ENCODE measurements at regions not wholly inside any gene's neighbourhood (a gene's known extent, or its start where the extent isn't known, plus 50 kb on each side); places are given as distances from the start of the nearest gene placed in this dataset.

- no peaks in the 10 kb centered on the region for H3K4me1 ChIP-seq
- H3K27ac ChIP-seq, result no peak overlapping the region
- no peak for TF ChIP-seq CTCF (IDR thresholded peaks at IDR 0.05)
- TF ChIP-seq POLR2A (IDR thresholded peaks at IDR 0.05), result no peak
- no peak for TF ChIP-seq EP300 (IDR thresholded peaks at IDR 0.05)
- TF ChIP-seq POLR2AphosphoS5 (IDR thresholded peaks at IDR 0.05), result no peak
- intact Hi-C loops (cut with DNase I; ENCODE audit: low total_unique reads), result no loop called here
- H3K36me3 ChIP-seq, result no peaks in the 10 kb centered on the region
- 71 to 81% (median 77%) methylated on average over 6 of the region's 6 CpGs for WGBS, 5 donors
- no peaks in the 10 kb centered on the region for H3K9me3 ChIP-seq
- DNase-seq, result no peak
- H3K27me3 ChIP-seq, result no peaks in the 10 kb centered on the region
- H3K4me3 ChIP-seq, result no peak overlapping the region
Observed at GRCh38 chr12:24415934-24416333, 466.5 kb upstream of the SOX5 start.

GRCh38 chr12:24414480-24414879 is 465.0 kb upstream of the SOX5 start:
- no peaks in the 10 kb centered on the region for H3K4me1 ChIP-seq
- TF ChIP-seq POLR2AphosphoS5 (IDR thresholded peaks at IDR 0.05) (no peak), POLR2A (IDR thresholded peaks at IDR 0.05) (no peak), EP300 (IDR thresholded peaks at IDR 0.05) (no peak), CTCF (IDR thresholded peaks at IDR 0.05) (no peak)
- H3K9me3 ChIP-seq, result no peaks in the 10 kb centered on the region
- no peaks in the 10 kb centered on the region for H3K27me3 ChIP-seq
- no peak overlapping the region for H3K27ac ChIP-seq
- no peak overlapping the region for H3K4me3 ChIP-seq
- 57 to 72% (median 66%) methylated on average over 5 of the region's 5 CpGs for WGBS, 5 donors
- DNase-seq, result no peak
- no peaks in the 10 kb centered on the region for H3K36me3 ChIP-seq
- intact Hi-C loops (cut with DNase I; ENCODE audit: low total_unique reads), result no loop called here

GRCh38 chr12:24411948-24412347 is 462.5 kb upstream of the SOX5 start:
- no peak overlapping the region for H3K4me3 ChIP-seq
- intact Hi-C loops (cut with DNase I; ENCODE audit: low total_unique reads), result no loop called here
- H3K27ac ChIP-seq, result no peak overlapping the region
- DNase-seq, result no peak
- H3K4me1 ChIP-seq, result no peaks in the 10 kb centered on the region
- 96 to 99% (median 98%) methylated on average over 8 of the region's 8 CpGs for WGBS, 5 donors
- no peaks in the 10 kb centered on the region for H3K27me3 ChIP-seq
- TF ChIP-seq CTCF (IDR thresholded peaks at IDR 0.05), result no peak
- TF ChIP-seq POLR2A (IDR thresholded peaks at IDR 0.05), result no peak
- no peak for TF ChIP-seq POLR2AphosphoS5 (IDR thresholded peaks at IDR 0.05)
- no peak for TF ChIP-seq EP300 (IDR thresholded peaks at IDR 0.05)
- H3K9me3 ChIP-seq, result no peaks in the 10 kb centered on the region
- no peaks in the 10 kb centered on the region for H3K36me3 ChIP-seq

- no peaks in the 10 kb centered on the region for H3K4me1 ChIP-seq
- DNase-seq, result no peak
- no peak for TF ChIP-seq POLR2AphosphoS5 (IDR thresholded peaks at IDR 0.05)
- no peak for TF ChIP-seq EP300 (IDR thresholded peaks at IDR 0.05)
- TF ChIP-seq POLR2A (IDR thresholded peaks at IDR 0.05), result no peak
- no peak for TF ChIP-seq CTCF (IDR thresholded peaks at IDR 0.05)
- H3K9me3 ChIP-seq, result no peaks in the 10 kb centered on the region
- H3K36me3 ChIP-seq, result no peaks in the 10 kb centered on the region
- H3K27ac ChIP-seq, result no peak overlapping the region
- H3K27me3 ChIP-seq, result no peaks in the 10 kb centered on the region
- intact Hi-C loops (cut with DNase I; ENCODE audit: low total_unique reads), result no loop called here
- no peak overlapping the region for H3K4me3 ChIP-seq
- WGBS, 5 donors, result 80 to 91% (median 85%) methylated on average over 5 of the region's 5 CpGs
Observed at GRCh38 chr12:24409868-24410267, 460.4 kb upstream of the SOX5 start.

All from stomach (tissue), 8 donors.